DMS53 (cell line): ENCODE measurements at regions not wholly inside any gene's neighbourhood (a gene's known extent, or its start where the extent isn't known, plus 50 kb on each side); places are given as distances from the start of the nearest gene placed in this dataset.
A peak's percentile ranks its signal among the peaks of the same experiment; 100 is the strongest.

Experiments used
- DNase-seq: peaks from one replicate; lab custom pipeline; 2025; lab: John Stamatoyannopoulos, UW

GRCh38 chr3:88573472-88573871, 423.7 kb downstream of the C3orf38 start:
- no peak for DNase-seq

DNA sequence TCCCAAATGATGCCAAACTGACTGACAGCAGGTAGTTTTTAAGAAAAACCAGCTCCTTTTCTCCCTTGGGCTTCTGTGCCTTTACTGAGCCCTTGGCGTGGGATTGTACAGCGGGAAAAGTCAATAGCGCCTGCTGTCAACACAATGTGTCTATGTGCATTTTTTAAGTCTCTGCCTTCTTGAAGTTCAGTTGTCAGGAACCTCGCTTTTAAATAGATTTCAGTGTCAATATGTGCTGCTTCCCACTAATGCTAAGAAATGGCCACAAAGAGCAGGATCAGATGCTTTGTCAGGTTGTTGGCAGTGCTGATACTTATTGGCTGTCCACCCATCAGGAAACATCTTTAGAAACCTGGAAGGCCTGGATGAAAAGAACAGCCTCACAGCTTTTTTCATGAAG, 424.4 kb downstream of the C3orf38 start:
- no peak for DNase-seq

DNA sequence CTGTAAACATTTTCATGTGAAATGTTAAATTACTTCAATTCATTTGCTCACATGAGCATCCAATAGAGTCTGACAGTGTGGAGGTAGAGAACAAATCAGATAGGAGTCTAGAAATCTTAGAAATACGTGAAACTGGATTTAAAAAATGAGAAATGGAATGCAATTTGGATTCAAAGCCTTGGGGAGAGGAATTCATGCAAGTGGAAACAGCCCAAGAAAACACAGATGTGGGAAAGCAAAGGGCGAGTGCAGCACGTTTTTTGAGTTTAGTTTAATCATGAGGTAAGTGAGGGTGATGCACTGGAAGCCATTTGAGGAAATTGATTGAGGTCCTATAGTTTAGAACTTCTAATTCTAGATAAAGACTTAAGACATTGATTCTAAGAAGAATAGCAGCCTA, 434.7 kb downstream of the C3orf38 start:
- no peak for DNase-seq

DNA sequence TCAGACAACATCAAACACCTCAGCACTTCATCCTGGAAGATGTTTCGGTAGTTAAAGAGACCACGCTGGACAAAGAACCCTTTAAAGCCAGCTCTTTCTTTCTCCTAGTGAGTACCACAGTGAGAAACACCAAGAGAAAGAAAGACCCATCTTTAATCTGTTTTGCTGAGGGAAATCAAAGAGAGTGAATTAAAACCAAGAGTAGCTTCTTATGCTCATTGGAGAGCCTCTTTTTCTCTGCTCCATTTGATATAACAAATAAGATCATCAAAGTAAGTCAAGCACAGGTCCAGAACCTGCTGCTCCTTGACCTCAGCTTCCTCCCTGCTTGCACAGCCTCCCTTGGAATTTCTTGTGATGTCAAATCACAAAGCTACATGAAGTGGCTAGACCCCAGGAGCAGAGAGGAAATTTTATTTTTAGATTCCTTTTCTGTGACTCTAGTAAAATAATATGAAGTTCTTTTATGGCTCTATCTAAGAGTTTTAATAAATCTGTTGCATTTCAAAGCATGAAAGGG, 436.4 kb downstream of the C3orf38 start:
- DNase-seq = no peak

DNA sequence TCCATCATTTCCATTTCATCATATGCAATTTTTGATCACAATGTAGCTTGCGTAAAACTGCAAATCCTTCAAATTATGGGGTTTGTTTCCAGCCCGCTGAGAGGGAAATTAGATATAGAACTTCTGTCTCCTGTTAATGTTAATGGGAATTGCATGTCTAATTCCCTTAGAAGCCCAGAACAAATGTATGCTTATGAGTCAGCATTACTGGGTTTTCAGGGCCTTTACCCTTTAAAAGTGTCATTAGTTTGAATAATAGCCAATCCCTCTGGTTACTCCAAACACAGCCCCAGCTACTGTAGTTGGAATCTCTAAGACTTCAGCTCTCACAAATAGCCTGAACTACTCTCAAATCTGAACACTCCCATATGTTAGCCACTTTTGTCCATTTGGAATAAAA, 439.4 kb downstream of the C3orf38 start:
- no peak for DNase-seq

DNA sequence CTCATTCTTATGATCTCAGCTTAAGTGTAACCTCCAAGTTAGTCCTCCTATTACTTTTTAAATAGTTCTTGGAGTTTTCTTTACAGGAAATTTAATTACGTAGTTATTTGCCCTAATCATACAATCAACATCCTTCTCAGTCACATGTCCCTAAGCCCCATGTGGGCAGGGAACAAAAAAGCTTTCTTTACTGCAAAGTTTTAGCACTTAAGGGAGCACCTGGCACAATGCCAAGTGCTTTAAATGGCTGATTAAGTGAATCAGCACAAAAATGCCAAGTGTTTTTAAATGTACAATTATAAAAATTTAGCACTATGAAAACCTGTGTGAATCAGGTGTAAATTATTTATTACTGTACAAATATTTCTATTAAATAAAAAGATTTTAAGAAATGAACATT, 445.3 kb downstream of the C3orf38 start:
- DNase-seq = peak; percentile 1

DNA sequence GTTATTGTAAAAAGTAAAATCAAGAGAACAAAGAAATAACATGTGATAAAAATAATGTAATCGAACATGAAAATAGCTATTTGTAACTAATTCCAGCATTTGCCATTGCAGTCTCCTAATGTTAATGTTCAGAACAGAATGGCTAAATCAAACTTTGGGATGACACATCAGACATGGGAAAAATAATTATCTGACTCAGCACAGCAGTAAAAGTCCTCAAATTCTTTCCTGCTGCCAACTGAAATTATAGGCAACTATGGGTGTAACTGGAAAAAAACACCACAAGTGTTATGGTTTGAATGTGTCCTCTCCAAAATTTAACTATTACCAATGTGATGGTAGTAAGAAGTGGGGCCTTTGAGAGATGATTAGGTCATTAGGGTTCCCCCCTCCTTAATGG, 446.7 kb downstream of the C3orf38 start:
- DNase-seq = no peak

DNA sequence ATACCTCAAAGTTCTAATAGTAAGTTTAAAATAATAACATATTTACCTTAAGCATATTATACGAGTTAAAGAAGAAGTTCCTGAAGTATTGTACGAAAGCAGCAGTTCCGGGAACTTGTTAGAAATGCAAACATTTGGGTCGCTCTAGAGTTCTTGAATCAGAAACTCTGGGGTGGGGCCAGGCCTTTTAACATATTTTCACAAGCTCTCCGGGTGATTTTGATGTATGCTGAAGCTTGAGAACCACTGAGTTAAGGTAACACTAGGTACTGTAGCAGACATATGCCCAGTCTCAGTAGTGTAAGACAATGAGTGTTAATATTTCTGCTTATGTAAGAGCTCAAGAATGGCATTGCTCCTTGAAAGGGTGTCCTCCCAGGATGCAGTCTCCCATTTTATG, 461.1 kb downstream of the C3orf38 start:
- no peak for DNase-seq

GRCh38 chr3:88611826-88612326, 462.1 kb downstream of the C3orf38 start:
- DNase-seq = peak; percentile 5

GRCh38 chr3:88616413-88616812, 466.7 kb downstream of the C3orf38 start:
- DNase-seq = no peak

DNA sequence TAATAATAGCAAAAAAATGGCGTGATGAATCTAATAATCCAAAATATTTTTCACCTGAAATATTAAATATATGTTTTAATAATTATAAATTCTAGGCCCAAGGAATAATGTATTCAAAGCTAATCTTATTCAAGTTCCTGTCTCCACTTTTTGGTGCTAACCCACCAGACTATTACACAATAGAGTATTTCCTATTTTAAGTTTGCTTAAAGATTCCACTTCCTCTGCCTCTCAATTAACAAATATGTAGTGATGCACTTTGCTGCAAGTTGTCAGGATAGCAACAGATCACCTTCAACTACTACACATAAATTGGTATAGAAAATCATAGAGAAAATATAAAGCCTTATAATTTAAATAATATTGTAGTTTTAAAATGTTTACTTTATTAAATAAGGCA, 467.5 kb downstream of the C3orf38 start:
- no peak for DNase-seq

GRCh38 chr3:88618021-88618645, 468.4 kb downstream of the C3orf38 start:
- no peak for DNase-seq

DNA sequence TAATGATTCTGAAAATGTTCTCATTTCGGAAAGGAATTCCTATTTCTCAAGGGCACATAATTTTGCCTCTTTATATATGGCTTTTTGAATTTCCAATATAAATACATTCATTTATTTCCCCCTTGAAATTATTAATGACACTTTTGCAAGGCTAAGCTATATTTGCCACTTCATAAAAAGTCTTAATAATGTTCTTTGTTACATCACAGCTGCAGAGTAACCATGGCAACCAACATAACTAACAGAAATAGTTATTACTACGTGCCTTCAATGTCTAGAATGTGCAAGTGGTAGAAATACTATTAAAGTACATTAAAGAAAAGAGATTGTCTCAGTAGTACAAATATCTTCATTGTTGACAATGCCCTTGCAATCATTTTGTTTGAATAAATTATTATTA, 471.8 kb downstream of the C3orf38 start:
- DNase-seq = no peak

- no peak for DNase-seq
Measured at GRCh38 chr3:88623709-88624108, 473.9 kb downstream of the C3orf38 start.

GRCh38 chr3:88626456-88627120, 476.8 kb downstream of the C3orf38 start:
- DNase-seq = peak; percentile 68

GRCh38 chr3:88628901-88629300, 478.5 kb upstream of the EPHA3 start:
- no peak for DNase-seq

DNA sequence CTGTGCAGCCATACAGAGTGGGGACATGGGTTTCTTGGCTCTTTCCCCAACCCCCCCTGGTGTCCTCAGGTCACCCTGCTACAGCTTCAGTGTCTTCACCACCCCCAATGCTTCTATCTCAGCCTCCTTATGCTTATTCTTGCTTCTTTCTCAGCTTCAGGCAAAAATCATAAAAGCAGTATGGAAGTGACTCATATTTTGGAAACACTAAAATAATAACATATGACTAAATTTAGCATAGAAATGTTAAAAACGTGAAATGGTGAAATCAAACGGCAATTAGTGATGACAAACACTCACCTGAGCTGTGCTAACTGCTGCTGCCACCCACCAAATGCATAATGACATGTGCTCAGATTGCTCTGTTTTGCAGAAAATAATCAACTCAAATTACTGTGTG, 475.2 kb upstream of the EPHA3 start:
- no peak for DNase-seq

- DNase-seq = no peak
Measured at GRCh38 chr3:88640581-88640980, 466.8 kb upstream of the EPHA3 start.

- DNase-seq = no peak
Measured at GRCh38 chr3:88641033-88641604, 466.3 kb upstream of the EPHA3 start.

DNA sequence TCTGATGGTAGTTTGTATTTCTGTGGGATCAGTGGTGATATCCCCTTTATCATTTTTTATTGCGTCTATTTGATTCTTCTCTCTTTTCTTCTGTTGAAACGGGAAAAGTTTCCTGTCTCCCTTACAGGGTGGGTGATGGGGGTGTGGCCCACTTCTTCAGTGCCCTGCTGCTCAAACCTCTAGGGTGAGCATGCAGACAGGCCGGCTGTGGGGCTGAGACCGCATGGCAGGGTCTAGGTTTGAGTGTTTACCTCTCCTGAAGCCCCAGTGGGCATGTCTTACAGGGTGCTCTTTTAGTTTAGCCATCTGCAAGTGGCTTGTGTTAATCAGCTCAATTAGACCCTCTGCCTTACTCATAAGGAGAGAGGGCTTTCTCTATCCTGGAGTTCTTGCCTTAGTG, 450.0 kb upstream of the EPHA3 start:
- DNase-seq = no peak

- DNase-seq = no peak
Measured at GRCh38 chr3:88661433-88661824, 446.0 kb upstream of the EPHA3 start.

DNA sequence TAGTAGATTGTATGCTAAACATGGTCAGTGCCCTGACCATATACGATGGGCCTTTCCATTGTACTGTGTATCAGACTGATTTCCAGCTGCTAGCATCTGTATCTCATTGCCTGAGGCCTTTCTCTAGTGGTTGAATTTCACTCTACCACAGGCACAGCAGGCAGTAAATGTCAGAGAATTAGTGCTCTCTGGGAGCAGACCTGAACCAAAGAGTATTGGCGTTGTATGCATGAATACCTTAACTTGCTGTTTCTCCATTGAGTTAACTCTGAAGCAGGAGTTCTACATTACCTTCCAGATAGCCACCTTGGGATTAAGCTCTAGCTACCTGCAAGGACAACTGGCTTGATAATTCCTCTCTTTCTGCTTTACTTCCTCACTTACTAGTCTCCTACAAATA, 439.2 kb upstream of the EPHA3 start:
- DNase-seq = no peak

DNA sequence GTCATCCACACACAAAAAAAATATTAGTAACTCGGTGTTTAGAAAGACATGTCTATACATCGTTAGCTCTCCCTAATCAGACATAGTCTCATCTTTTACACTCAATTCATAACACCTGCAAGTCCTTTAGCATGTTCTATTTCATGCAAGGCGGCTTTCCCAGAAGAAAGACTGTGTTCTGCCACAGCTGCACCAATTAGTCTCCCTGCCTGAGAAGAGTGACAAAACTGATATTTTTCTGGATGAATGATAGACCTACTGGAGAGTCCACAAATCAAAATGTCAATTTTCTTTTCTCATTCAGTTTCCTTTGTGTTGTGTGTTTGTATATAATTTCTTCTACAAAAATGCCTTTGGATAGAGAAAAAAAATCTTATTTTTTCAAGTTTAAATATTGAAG, 435.8 kb upstream of the EPHA3 start:
- DNase-seq = no peak
